IgD-negative memory B cell (primary cell): ENCODE measurements at regions not wholly inside any gene's neighbourhood (a gene's known extent, or its start where the extent isn't known, plus 50 kb on each side); places are given as distances from the start of the nearest gene placed in this dataset.

ENCODE experiments used
- H3K27ac Mint-ChIP-seq, 3 donors: one replicate each; pipeline ENCODE4 v1.8.0; 2020 to 2022; ENCODE audit warnings: mild to moderate bottlenecking in 3 of 3, mixed read lengths in 3 of 3, moderate library complexity in 1 of 3
- H3K27me3 Mint-ChIP-seq: one replicate; pipeline ENCODE4 v1.8.0; 2021; ENCODE audit warnings: mixed read lengths
- H3K36me3 Mint-ChIP-seq: one replicate; pipeline ENCODE4 v1.8.0; 2020; ENCODE audit warnings: mild to moderate bottlenecking, mixed read lengths
- H3K4me1 Mint-ChIP-seq, 3 donors: one replicate each; pipeline ENCODE4 v1.8.0; 2020 to 2022; ENCODE audit warnings: mixed read lengths in 3 of 3, mild to moderate bottlenecking in 1 of 3
- H3K4me3 Mint-ChIP-seq, 4 donors: one replicate each; pipeline ENCODE4 v1.8.0; 2020 to 2022; ENCODE audit warnings: mild to moderate bottlenecking in 4 of 4, mixed read lengths in 4 of 4, moderate library complexity in 3 of 4
- H3K9me3 Mint-ChIP-seq, 3 donors: one replicate each; pipeline ENCODE4 v1.8.0; 2020 to 2021; ENCODE audit warnings: mixed read lengths in 3 of 3, mild to moderate bottlenecking in 1 of 3

- H3K36me3 Mint-ChIP-seq: no peaks in the 10 kb centered on the region
These were observed 248.6 kb upstream of the NECTIN3 start for GRCh38 chr3:110822971-110823370.

GRCh38 chr3:110846971-110847370 lies 224.6 kb upstream of the NECTIN3 start:
- no peaks in the 10 kb centered on the region for H3K27me3 Mint-ChIP-seq
- no peak overlapping the region for H3K4me3 Mint-ChIP-seq
- H3K27ac Mint-ChIP-seq: no peak overlapping the region
- peaks cover 0 to 2% (median 0%) of the 10 kb centered on the region in 3 donors for H3K9me3 Mint-ChIP-seq
- H3K36me3 Mint-ChIP-seq: no peaks in the 10 kb centered on the region
- H3K4me1 Mint-ChIP-seq: no peaks in the 10 kb centered on the region

More at GRCh38 chr3:110822971-110823370, 248.6 kb upstream of the NECTIN3 start:
- H3K9me3 Mint-ChIP-seq: peaks cover 0 to 4% (median 0%) of the 10 kb centered on the region in 3 donors
- no peak overlapping the region for H3K27ac Mint-ChIP-seq
- H3K4me3 Mint-ChIP-seq: no peak overlapping the region
- H3K27me3 Mint-ChIP-seq: peaks cover under 1% of the 10 kb centered on the region
- no peaks in the 10 kb centered on the region for H3K4me1 Mint-ChIP-seq

GRCh38 chr3:110849064-110849463 lies 222.6 kb upstream of the NECTIN3 start:
- no peaks in the 10 kb centered on the region for H3K4me1 Mint-ChIP-seq
- no peak overlapping the region for H3K27ac Mint-ChIP-seq
- H3K9me3 Mint-ChIP-seq: peaks cover 0 to 2% (median 0%) of the 10 kb centered on the region in 3 donors
- H3K27me3 Mint-ChIP-seq: no peaks in the 10 kb centered on the region
- no peak overlapping the region for H3K4me3 Mint-ChIP-seq
- H3K36me3 Mint-ChIP-seq: no peaks in the 10 kb centered on the region

GRCh38 chr3:110851736-110852135 lies 219.9 kb upstream of the NECTIN3 start:
- Mint-ChIP-seq H3K27ac (no peak overlapping the region), H3K36me3 (no peaks in the 10 kb centered on the region), H3K4me1 (no peaks in the 10 kb centered on the region), H3K9me3 (no peaks in the 10 kb centered on the region), H3K4me3 (no peak overlapping the region), H3K27me3 (no peaks in the 10 kb centered on the region)

GRCh38 chr3:110855207-110855606 lies 216.4 kb upstream of the NECTIN3 start:
- no peaks in the 10 kb centered on the region for H3K27me3 Mint-ChIP-seq
- no peak overlapping the region for H3K4me3 Mint-ChIP-seq
- H3K4me1 Mint-ChIP-seq: no peaks in the 10 kb centered on the region
- H3K9me3 Mint-ChIP-seq: no peaks in the 10 kb centered on the region
- H3K27ac Mint-ChIP-seq: no peak overlapping the region
- no peaks in the 10 kb centered on the region for H3K36me3 Mint-ChIP-seq

GRCh38 chr3:110856916-110857315 lies 214.7 kb upstream of the NECTIN3 start:
- Mint-ChIP-seq H3K4me3 (no peak overlapping the region), H3K27me3 (no peaks in the 10 kb centered on the region), H3K27ac (no peak overlapping the region), H3K36me3 (no peaks in the 10 kb centered on the region), H3K9me3 (no peaks in the 10 kb centered on the region), H3K4me1 (no peaks in the 10 kb centered on the region)

- Mint-ChIP-seq H3K27me3 (no peaks in the 10 kb centered on the region), H3K4me3 (no peak overlapping the region), H3K9me3 (no peaks in the 10 kb centered on the region), H3K27ac (no peak overlapping the region), H3K4me1 (no peaks in the 10 kb centered on the region), H3K36me3 (no peaks in the 10 kb centered on the region)
These were observed 213.1 kb upstream of the NECTIN3 start for GRCh38 chr3:110858549-110858948.

GRCh38 chr3:110859336-110859735 lies 212.3 kb upstream of the NECTIN3 start:
- Mint-ChIP-seq H3K9me3 (no peaks in the 10 kb centered on the region), H3K36me3 (no peaks in the 10 kb centered on the region), H3K4me1 (no peaks in the 10 kb centered on the region), H3K4me3 (no peak overlapping the region), H3K27me3 (no peaks in the 10 kb centered on the region), H3K27ac (no peak overlapping the region)

- Mint-ChIP-seq H3K36me3 (no peaks in the 10 kb centered on the region), H3K9me3 (no peaks in the 10 kb centered on the region), H3K27me3 (no peaks in the 10 kb centered on the region), H3K4me3 (no peak overlapping the region), H3K27ac (no peak overlapping the region), H3K4me1 (no peaks in the 10 kb centered on the region)
These were observed 211.6 kb upstream of the NECTIN3 start for GRCh38 chr3:110859993-110860392.

- H3K27me3 Mint-ChIP-seq: no peaks in the 10 kb centered on the region
- H3K36me3 Mint-ChIP-seq: no peaks in the 10 kb centered on the region
- H3K27ac Mint-ChIP-seq: no peak overlapping the region
- peaks cover 0 to 2% (median 0%) of the 10 kb centered on the region in 3 donors for H3K9me3 Mint-ChIP-seq
- no peak overlapping the region for H3K4me3 Mint-ChIP-seq
- no peaks in the 10 kb centered on the region for H3K4me1 Mint-ChIP-seq
These were observed 205.7 kb upstream of the NECTIN3 start for GRCh38 chr3:110865934-110866333.

- H3K4me3 Mint-ChIP-seq: no peak overlapping the region
- H3K27ac Mint-ChIP-seq: no peak overlapping the region
- H3K4me1 Mint-ChIP-seq: no peaks in the 10 kb centered on the region
- peaks cover 0 to 2% (median 0%) of the 10 kb centered on the region in 3 donors for H3K9me3 Mint-ChIP-seq
- no peaks in the 10 kb centered on the region for H3K27me3 Mint-ChIP-seq
- H3K36me3 Mint-ChIP-seq: no peaks in the 10 kb centered on the region
These were observed 203.5 kb upstream of the NECTIN3 start for GRCh38 chr3:110868106-110868505.

- H3K27ac Mint-ChIP-seq: no peak overlapping the region
- H3K9me3 Mint-ChIP-seq: peaks cover 2 to 10% (median 7%) of the 10 kb centered on the region in 3 donors
- no peaks in the 10 kb centered on the region for H3K27me3 Mint-ChIP-seq
- no peaks in the 10 kb centered on the region for H3K36me3 Mint-ChIP-seq
- no peaks in the 10 kb centered on the region for H3K4me1 Mint-ChIP-seq
- H3K4me3 Mint-ChIP-seq: no peak overlapping the region
These were observed 201.9 kb upstream of the NECTIN3 start for GRCh38 chr3:110869736-110870135.

- Mint-ChIP-seq H3K27ac (no peak overlapping the region), H3K36me3 (no peaks in the 10 kb centered on the region), H3K27me3 (no peaks in the 10 kb centered on the region)
These were observed 199.7 kb upstream of the NECTIN3 start for GRCh38 chr3:110871869-110872268.

GRCh38 chr3:110878692-110879091 lies 192.9 kb upstream of the NECTIN3 start:
- Mint-ChIP-seq H3K27me3 (no peaks in the 10 kb centered on the region), H3K9me3 (peaks cover 4 to 14% (median 11%) of the 10 kb centered on the region in 3 donors), H3K27ac (no peak overlapping the region), H3K36me3 (no peaks in the 10 kb centered on the region), H3K4me1 (no peaks in the 10 kb centered on the region), H3K4me3 (no peak overlapping the region)

More at GRCh38 chr3:110871869-110872268, 199.7 kb upstream of the NECTIN3 start:
- peaks cover 0 to 13% (median 11%) of the 10 kb centered on the region in 3 donors for H3K9me3 Mint-ChIP-seq
- no peaks in the 10 kb centered on the region for H3K4me1 Mint-ChIP-seq
- H3K4me3 Mint-ChIP-seq: no peak overlapping the region

- H3K36me3 Mint-ChIP-seq: no peaks in the 10 kb centered on the region
- H3K27ac Mint-ChIP-seq: no peak overlapping the region
- no peaks in the 10 kb centered on the region for H3K27me3 Mint-ChIP-seq
- H3K4me3 Mint-ChIP-seq: no peak overlapping the region
- peaks cover 0 to 4% (median 1%) of the 10 kb centered on the region in 3 donors for H3K9me3 Mint-ChIP-seq
- no peaks in the 10 kb centered on the region for H3K4me1 Mint-ChIP-seq
These were observed 190.5 kb upstream of the NECTIN3 start for GRCh38 chr3:110881069-110881468.

GRCh38 chr3:110886222-110886893 lies 185.3 kb upstream of the NECTIN3 start:
- Mint-ChIP-seq H3K36me3 (no peaks in the 10 kb centered on the region), H3K27me3 (no peaks in the 10 kb centered on the region), H3K4me1 (no peaks in the 10 kb centered on the region), H3K9me3 (peaks cover 0 to 3% (median 2%) of the 10 kb centered on the region in 3 donors), H3K27ac (no peak overlapping the region), H3K4me3 (no peak overlapping the region)
